Activated CD8-positive, alpha-beta memory T cell treated with anti-CD3 and anti-CD28 coated beads for 48 hours (primary cell): ENCODE measurements at regions not wholly inside any gene's neighbourhood (a gene's known extent, or its start where the extent isn't known, plus 50 kb on each side); places are given as distances from the start of the nearest gene placed in this dataset.

Source experiments
- DNase-seq, 3 experiments: peaks; one replicate each; pipeline ENCODE4 v3.0.0-alpha.2; 2020; ENCODE audit warnings: low read depth in 2 of 3, low spot score in 2 of 3

DNA sequence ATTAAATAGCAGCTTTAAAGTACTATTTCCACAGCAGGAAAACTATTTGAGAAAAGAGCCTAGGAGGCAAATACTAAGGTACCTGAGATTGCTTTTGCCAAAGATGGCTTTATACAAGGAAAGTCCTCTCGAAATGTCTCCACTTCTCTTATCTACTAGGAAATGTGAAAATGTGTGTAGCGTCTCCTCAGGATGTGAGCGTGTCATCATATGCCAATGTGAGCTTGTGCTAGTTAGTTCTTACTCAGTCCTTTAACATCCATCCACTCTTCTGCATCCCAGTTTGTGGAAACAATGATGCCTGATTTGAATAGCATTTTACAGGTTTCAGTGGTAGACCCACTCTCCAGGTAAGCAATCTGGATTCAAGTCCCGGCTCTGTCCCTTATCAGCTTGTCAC is 421.0 kb downstream of the DYNC2H1 start:
- no peak for DNase-seq

DNA sequence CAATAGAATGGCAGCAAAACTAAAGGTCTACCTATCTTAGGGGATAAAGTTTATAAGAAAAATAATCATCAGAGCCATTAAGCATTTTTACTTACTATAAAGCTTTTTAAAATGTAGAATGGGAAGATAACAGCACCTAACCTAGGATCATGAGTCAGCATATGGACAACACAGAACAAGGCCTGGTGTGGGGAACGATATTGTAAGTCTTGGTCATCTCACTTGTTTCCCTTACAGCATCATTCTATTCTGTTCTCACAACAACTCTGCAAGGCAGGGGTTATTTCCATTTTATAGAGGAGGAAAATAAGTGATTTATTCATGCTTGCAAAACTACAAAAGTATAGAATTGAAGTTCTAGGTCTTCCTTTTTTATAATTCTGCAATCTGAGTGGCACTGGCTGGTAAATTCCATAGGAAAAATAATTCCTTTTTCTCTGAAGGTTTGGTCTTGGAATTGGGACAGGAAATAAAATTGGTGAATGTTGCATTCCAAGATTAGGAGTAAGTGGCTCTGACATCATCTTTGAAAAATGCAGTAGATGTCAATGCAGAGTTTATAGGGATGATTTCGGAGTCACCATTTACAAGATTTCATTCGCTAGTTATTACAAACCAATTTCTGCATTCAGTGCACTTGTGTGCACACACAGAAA is 423.0 kb downstream of the DYNC2H1 start:
- DNase-seq: no peak

DNA sequence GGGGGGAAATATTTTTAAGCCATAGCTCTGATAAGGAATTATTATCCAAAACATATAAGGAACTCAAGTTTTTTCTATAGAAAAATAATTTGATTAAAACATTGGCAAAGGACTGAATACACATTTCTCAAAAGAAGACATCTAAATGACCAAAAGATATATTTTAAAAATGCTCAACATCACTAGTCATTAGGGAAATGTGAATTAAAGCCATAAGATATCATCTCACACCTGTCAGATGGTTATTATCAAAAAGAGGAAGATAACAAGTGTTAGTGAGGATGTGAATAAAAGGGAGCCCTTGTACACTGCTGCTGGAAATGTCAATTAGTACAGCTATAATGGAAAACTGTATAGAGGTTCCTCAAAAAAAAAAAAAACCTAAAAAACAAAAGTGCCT is 425.0 kb downstream of the DYNC2H1 start:
- DNase-seq: no peak

DNA sequence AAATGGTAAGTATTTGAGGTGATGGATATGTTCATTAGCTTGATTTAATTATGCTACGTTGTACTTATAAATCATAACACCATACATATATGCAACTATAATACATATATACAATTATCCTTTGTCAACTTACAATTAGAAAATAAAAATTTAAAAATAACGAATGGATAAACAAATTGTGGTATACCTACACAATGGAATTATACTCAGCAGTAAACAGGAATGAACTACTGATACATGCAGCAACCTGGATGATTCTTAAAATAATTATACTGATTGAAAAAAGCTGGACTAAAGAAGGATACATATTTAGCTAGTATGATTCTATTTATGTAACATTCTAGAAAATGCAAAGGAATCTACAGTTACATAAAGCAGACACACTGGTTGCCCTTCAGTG is 425.7 kb downstream of the DYNC2H1 start:
- no peak for DNase-seq

DNA sequence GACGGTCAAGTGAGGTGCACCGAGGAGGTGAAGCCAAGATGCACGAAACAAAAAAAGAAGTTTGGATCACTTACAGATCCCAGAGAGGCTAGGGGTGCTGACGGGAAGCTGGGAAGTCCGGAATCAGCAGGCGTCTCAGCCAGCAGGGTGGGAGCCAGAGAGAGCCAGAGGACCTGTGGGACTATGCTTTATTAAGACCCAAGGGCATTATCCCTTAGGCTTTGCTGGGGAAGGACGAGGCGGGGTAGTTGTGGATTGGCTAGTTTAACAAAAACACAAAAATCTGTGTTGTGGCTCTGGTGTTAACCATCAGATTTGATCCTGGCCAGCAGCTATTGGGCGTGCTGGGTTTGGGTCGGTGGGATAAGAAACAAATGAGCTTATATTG is 427.1 kb downstream of the DYNC2H1 start:
- DNase-seq: no peak

DNA sequence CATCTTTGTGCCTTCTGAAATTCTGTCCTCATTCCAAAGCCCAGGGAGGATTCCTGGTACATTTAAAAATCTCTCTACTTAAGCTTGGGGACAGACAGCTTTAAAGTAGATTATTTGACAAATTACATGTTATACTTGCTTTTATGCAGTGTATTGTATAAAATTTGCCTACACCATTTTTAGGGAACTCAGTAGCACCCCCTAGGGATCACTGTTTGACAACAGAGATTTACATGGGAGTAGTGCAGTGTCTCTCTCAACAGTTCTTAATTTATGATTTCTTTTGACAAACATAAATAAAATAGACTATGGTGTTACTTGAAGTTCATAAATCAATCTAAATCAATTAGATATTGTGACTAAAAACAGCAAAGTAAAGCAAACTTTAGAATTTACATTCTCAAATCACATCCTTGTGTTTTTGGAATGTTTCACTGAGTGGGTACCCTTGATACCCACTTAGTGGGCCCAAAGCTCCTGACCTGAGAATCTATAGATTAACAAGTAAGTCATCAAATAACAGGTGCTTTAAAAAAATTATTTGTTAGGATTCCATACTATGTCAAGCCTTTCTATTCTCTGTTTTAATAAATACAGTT is 428.8 kb downstream of the DYNC2H1 start:
- DNase-seq: no peak

DNA sequence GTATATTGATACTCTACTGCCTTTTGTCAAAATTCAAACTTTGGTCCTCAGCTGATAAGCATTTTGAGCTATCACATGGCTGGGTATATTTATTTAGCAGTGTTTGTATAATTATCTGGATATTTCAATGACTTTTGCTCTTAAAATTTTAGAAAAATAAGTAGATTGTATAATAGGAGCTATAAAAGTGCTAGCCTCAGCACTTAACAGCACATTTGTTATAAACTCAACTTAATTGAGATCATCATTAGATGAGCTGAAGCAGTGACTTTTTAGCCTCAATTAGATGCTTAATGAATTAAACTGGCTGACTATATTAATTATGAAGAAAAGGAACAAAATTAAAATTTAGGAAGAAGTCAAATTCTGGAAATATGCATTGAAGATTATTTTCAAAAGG is 429.9 kb downstream of the DYNC2H1 start:
- DNase-seq: no peak

DNA sequence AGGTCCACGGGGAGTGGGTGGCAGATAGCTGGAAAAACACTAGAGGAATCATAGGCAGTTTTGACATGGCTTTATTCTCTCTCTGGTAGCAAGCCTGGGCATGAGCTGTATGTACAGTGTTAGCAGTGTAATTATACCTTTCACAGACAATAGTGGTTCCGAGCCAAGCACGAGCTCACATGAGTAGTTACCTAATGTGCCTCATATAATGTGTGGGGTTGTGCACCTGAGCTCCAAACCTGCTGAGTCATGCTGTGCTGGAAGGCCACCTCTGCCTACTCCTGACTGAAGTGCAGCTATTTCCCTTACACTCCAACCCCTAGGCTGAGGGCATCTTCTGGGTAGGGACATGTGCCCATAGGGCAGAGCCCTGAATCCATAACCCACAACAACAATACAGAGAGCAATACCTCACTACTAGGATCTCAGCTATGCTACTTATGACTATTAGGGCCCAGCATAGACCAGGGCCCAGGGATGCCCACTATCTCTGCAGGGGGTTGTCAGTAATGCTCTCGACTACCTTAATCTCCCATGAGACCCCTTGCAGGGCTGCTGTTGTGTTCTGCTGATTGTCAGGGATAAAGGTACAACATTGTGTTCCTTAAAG is 432.1 kb downstream of the DYNC2H1 start:
- no peak for DNase-seq

DNA sequence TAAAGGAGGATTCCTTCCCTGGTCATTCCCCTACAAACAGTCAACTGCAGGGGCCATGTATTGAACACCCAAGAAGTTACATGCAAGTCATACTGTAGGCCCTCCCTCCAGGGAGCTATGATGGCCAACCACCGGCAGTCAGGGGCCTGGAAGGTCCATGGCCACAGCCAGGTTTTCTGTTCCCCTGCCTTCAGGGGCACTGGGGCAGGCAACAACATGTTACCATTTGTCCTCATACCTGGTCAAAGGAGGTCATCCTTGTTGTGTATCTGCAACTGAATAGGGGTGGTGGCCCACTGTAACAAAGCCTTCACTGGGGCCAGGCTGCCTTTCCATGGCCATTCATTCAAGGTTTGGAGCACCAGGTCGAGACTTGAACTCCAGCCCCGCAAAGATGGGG is 433.6 kb downstream of the DYNC2H1 start:
- no peak for DNase-seq

DNA sequence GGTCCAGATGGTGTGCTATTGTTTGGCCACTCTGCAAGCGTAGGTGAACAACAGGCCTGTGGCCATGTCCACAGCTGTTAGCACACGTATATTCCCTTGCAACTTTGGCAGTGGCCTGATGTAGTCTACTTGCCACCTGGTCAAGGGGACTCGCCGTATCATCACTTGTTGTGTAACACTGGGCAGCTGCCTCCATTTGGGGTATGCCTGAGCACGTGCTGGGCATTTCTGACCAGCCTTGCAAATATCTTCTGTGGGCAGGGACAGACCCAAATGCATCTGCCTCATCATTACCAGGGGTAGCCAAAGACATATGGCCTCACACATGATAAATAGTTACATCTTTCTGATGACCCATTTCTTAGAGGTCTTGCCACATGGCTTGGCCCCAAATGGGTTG is 434.2 kb downstream of the DYNC2H1 start:
- no peak for DNase-seq

DNA sequence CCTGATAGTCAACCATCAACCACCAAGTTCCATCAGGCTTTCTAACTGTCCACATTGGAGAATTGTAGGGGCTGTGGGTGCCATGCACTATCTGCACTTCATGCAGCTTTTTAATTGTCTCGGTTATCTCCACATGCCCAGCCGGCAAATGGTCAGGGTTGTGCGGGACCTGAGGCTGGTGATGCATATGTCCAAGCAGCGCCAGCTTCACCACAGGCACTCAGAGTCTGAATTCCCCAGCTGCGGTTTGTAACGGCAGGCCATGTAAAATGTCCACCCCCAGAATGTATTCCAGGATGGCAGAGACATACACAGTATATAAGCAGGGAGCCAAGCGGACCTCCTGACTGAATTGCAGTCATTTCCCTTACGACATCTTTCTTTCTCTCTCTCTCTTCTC is 435.6 kb downstream of the DYNC2H1 start:
- no peak for DNase-seq

DNA sequence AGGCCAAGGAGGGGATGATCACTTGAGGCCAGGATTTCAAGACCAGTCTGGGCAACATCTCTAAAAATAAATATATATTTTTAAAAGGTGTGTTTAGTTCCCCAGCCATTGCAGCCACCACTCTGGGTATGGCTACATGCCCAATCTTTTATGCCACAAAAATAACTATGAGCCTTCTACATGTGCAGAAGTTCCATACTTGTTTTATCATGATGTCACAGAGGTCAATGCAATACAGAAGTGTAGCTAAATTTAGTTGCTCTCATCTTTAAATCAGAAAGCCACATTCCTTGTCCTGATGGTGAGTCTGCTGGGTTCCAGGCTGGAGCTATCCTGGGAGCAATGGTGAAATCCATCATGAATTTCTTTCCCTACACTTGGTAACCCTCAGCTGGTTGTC is 436.3 kb downstream of the DYNC2H1 start:
- no peak for DNase-seq

DNA sequence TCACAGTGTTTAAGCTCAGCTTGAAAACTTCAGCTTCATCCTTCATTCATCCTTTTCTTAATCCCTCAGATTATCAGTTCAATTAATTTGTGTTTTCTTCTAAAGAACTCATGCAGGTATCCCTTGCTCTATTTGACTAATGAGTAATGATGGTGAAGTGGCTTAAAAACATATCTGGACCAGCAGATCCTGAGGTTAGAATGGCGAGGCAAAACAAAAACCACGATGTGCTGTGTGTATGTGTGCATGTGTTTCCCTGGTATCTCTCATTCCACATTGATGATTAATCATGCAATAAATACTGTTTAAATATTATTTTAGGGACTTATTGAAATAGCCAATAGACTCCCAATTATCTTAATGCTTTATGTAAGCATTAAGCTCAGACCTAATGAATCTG is 437.0 kb downstream of the DYNC2H1 start:
- DNase-seq: no peak

DNA sequence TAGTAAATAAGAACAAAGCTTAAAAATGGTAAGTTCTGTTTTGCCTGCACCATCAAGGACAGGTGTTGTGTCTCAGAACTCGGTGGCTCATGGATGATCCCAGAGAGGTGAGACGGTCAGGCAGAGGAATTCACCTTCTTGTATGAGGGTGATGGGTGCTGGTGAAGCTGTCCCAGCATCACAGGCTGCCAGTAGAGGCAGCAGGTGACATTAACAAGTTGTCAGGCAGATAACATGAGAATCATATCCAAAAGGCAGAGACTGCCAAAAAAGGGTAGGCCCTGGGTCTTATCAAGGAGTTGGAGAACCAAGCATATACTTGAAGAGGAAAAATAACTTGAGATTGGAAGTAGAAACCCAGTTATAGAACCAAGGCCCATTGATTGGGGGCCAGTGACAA is 437.8 kb downstream of the DYNC2H1 start:
- DNase-seq: no peak

DNA sequence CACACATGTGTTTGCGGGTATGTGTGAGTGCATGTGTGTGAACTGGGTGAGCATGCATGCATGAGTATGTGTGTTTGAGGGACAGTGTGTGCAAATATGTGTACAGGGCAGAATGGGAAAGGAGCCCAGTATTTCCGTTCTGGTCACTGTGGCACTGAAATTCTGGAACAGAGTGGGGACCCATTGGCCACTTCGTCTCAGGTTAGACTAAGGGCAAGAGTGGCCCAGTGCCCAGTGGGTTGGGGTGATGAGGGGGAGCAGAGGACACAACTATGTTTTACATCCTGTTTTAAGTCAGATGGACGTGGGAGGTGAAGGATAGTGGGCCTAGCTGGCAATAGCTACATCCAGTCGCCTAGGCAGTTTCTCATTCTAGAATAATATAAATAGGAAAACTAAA is 438.5 kb downstream of the DYNC2H1 start:
- DNase-seq: no peak

DNA sequence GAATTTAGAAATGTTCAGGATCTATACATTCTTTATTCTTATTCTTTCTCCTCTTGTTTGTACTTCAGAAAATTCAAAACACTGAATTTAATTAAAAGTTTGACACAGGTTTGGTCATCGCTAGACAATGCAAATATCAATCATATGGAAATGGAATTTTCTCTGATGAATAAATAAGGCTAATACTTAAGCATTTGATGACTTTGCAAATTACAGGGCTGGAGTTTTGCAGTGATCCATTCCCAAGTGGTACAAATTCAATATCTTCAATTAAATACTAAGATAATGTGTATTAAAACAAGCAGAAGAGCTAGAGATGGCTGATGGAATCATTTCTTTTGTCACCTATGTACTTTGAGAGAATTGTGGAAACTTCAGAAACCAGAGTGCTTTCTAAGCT is 439.6 kb downstream of the DYNC2H1 start:
- no peak for DNase-seq

DNA sequence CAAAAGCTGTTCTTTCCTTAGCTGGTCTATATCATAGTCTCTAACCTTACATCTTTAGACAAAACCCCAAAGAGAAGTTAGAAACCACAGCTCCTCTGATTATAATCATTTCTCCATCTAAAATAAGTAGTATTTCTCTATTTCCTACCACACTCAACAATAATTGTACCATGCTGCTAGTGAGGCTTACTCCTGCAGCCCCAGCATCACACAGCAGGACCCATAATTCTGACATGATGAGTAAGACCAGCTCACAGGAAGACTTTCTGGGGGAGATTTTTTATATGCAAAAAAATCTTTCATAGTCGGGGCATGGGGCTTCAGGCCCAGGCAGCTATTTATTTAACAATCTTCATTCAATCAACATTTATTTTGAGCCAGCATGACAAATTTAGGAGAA is 441.6 kb downstream of the DYNC2H1 start:
- DNase-seq: no peak

DNA sequence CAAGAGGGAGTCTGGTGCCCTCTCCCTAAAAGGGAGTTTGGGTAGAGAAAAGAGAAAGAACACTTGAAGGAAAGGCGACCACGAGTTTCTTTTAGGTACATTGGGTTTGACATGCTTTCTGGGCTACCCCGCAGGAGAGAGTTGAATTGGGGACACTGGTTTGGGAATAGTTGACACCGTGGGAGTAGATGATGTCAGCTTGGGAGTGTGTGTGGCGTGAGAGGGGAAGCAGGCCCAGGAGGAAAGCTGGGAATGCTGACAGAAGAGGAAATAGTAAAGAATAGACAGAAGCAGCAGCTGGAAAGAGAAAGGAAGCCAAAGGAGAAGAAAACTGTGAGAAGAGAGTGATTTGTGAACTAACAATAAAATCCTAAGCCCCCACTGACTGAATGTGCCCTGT is 442.9 kb downstream of the DYNC2H1 start:
- no peak for DNase-seq

DNA sequence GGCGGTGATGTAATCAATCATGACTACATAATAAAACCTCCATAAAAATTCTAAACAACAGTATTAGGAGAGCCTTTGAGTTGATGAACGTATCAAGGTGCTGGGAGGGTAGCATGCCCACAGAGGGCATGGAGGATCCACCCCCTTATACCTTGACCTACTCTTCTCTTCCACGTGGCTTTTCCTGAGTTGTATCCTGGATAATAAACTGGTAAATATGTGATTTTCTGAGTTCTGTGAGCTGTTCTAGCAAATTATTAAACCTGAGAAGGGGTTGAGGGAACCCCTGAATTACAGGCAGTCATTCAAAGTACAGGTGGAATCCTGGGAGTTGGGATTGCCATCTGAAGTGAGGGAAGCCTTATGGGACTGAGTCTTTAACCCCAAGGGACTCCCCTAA is 446.9 kb downstream of the DYNC2H1 start:
- DNase-seq: no peak

DNA sequence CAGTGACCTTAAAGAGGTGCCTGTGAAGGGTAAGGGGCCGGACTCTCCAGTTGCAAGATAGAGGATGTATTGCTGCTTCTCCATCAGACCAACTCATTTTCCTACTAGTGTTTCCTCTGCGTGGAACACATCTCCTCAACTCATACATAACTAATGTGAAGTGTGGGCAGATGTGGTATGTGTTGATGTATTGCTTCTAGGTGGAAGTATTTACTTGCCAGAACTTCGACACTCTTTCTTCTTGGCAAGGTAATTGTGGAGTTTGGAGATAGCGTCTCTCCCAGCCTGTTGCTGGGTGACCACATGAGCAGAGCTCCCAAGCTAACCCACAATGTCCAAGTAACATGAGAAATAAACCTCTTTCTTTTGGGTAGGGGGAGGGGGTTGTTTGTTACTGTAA is 456.9 kb downstream of the DYNC2H1 start:
- DNase-seq: no peak

DNA sequence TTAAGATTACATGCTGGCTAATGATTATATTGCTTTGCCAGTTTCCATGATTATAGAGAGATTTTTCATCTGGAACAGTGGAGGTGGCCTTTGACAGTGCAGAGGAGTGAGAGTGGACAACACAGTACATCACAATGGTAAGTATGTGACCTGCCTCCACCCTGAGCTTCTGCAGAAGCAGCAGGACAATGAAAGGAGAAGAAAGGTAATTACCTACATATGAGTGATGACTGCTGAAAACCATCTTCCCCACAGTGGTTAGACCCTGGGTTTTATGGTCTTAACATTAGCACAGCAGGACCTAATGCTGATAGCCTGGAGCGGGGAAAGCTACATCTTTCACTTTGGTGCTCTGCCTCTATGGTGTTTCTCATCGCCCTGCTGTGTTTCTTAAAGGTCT is 454.7 kb upstream of the DDI1 start:
- no peak for DNase-seq

DNA sequence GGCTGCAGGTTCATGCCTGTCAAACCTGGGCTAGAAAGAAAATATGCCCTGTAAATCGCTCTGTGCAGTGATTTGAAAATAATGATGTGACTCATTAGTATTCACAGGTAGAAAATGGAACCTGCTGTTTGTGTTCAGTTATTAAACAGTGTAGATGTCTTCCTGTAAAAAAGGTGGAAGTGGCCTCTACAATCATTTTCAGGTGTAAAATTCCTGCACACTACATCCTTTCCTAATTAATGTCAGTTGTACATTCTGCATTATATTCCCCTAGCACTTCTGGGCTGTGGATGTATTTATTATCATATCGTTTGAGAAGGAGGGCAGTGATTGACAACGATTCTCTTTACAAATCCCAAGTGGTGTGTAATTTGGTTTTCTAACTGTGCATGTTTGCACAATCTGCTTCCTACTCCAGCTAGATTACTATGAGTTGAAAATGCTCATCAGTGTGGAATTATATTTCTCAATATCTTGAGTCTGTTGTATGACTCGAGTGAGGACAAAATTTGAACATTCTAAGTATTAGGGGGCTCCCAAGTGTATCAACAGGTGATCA is 454.0 kb upstream of the DDI1 start:
- no peak for DNase-seq

DNA sequence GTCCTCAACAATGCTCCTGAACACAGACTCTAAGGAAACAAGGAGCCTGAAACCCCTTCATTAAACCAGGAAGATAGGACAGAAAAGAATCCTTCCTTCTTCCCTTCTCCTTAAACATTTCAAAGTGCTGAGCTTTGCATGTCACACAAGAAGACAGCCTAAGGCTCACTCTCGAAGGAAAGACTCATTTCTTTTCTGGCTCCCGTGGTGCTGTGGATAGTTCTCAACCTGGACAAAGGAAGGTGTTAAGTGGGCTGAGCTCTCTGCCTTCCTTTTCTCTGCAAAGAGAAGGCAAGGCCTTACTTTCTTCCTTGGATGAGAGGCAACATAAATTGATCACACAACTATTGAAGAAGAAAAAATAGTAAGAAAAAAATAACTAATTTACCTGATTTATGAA is 452.4 kb upstream of the DDI1 start:
- DNase-seq: no peak
